ENCODE measurements at regions not wholly inside any gene's neighbourhood (a gene's known extent, or its start where the extent isn't known, plus 50 kb on each side); places are given as distances from the start of the nearest gene placed in this dataset.

- TF ChIP-seq, protein P1, sequence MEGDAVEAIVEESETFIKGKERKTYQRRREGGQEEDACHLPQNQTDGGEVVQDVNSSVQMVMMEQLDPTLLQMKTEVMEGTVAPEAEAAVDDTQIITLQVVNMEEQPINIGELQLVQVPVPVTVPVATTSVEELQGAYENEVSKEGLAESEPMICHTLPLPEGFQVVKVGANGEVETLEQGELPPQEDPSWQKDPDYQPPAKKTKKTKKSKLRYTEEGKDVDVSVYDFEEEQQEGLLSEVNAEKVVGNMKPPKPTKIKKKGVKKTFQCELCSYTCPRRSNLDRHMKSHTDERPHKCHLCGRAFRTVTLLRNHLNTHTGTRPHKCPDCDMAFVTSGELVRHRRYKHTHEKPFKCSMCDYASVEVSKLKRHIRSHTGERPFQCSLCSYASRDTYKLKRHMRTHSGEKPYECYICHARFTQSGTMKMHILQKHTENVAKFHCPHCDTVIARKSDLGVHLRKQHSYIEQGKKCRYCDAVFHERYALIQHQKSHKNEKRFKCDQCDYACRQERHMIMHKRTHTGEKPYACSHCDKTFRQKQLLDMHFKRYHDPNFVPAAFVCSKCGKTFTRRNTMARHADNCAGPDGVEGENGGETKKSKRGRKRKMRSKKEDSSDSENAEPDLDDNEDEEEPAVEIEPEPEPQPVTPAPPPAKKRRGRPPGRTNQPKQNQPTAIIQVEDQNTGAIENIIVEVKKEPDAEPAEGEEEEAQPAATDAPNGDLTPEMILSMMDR (IDR thresholded peaks at IDR 0.05) = no peak
- no peak for TF ChIP-seq ZFX (IDR thresholded peaks at IDR 0.05; ENCODE audit: borderline replicate concordance)
These were observed 444.7 kb downstream of the TENT5A start for GRCh38 chr6:81307651-81308214.

All from 22Rv1 (cell line).